Activated naive CD4-positive, alpha-beta T cell treated with anti-CD3 and anti-CD28 coated beads, Interleukin-2, amount 50 U/mL, for 16 hours (primary cell): ENCODE measurements at regions not wholly inside any gene's neighbourhood (a gene's known extent, or its start where the extent isn't known, plus 50 kb on each side); places are given as distances from the start of the nearest gene placed in this dataset.

ENCODE experiments used
- DNase-seq: peaks from one replicate; pipeline ENCODE4 v3.0.0-alpha.2; 2020

- DNase-seq = no peak
Observed at GRCh38 chr11:70810681-70811080, 412.4 kb downstream of the CTTN start.

- DNase-seq = no peak
Observed at GRCh38 chr11:70811483-70811882, 413.2 kb downstream of the CTTN start.

GRCh38 chr11:70811915-70812314 lies 413.6 kb downstream of the CTTN start:
- no peak for DNase-seq

- no peak for DNase-seq
Observed at GRCh38 chr11:70812472-70812871, 414.1 kb downstream of the CTTN start.

GRCh38 chr11:70813651-70814050 lies 415.3 kb downstream of the CTTN start:
- DNase-seq = no peak

- no peak for DNase-seq
Observed at GRCh38 chr11:70815485-70815832, 417.1 kb downstream of the CTTN start.

GRCh38 chr11:70816156-70816678 lies 417.9 kb downstream of the CTTN start:
- no peak for DNase-seq

- no peak for DNase-seq
Observed at GRCh38 chr11:70818351-70818750, 420.0 kb downstream of the CTTN start.

GRCh38 chr11:70819022-70819421 lies 420.7 kb downstream of the CTTN start:
- no peak for DNase-seq

GRCh38 chr11:70820311-70820710 lies 422.0 kb downstream of the CTTN start:
- DNase-seq = no peak

- DNase-seq = no peak
Observed at GRCh38 chr11:70820712-70821111, 422.4 kb downstream of the CTTN start.

- DNase-seq = no peak
Observed at GRCh38 chr11:70823771-70824170, 425.4 kb downstream of the CTTN start.

GRCh38 chr11:70824605-70825245 lies 426.4 kb downstream of the CTTN start:
- no peak for DNase-seq

- no peak for DNase-seq
Observed at GRCh38 chr11:70825893-70826540, 426.4 kb downstream of the SHANK2 start.

- no peak for DNase-seq
Observed at GRCh38 chr11:70826541-70827335, 425.6 kb downstream of the SHANK2 start.

GRCh38 chr11:70828593-70829082 lies 423.7 kb downstream of the SHANK2 start:
- DNase-seq = no peak

- DNase-seq = no peak
Observed at GRCh38 chr11:70829134-70829885, 423.1 kb downstream of the SHANK2 start.

- DNase-seq = no peak
Observed at GRCh38 chr11:70829886-70830272, 422.5 kb downstream of the SHANK2 start.

GRCh38 chr11:70833011-70833410 lies 419.4 kb downstream of the SHANK2 start:
- DNase-seq = no peak

- no peak for DNase-seq
Observed at GRCh38 chr11:70833554-70833953, 418.8 kb downstream of the SHANK2 start.

GRCh38 chr11:70834277-70834940 lies 418.0 kb downstream of the SHANK2 start:
- no peak for DNase-seq

- DNase-seq = no peak
Observed at GRCh38 chr11:70834984-70835560, 417.3 kb downstream of the SHANK2 start.
